Left lobe of liver (tissue), 2 donors: ENCODE measurements at regions not wholly inside any gene's neighbourhood (a gene's known extent, or its start where the extent isn't known, plus 50 kb on each side); places are given as distances from the start of the nearest gene placed in this dataset.
"Not testable (repeated sequence)": the region's sequence is repeated elsewhere in the genome, so short reads cannot be mapped to it uniquely, and the experiment has no call there.

ENCODE experiments used
- ATAC-seq: fragments of 200-7000 bp; cut with Tn5 transposase; one replicate; pipeline ENCODE4 v1.9.1; 2020; ENCODE audit warnings: mild to moderate bottlenecking, moderate library complexity
- DNase-seq: peaks from one replicate; pipeline ENCODE4 v3.0.0-alpha.2; 2020; ENCODE audit warnings: low spot score
- donor health status: DM: no; HTN: no; CAD: no; lungs with moderate emphysema.
- donor health status: DM: no; HTN: yes; CAD: no.

- DNase-seq (no peak), ATAC-seq (no peak)
These were observed 467.4 kb upstream of the ID4 start for GRCh38 chr6:19369785-19370184.

GRCh38 chr6:19370831-19371230 is 466.3 kb upstream of the ID4 start:
- ATAC-seq = no peak
- DNase-seq = no peak

- DNase-seq = no peak
- ATAC-seq = no peak
These were observed 461.6 kb upstream of the ID4 start for GRCh38 chr6:19375613-19376012.

GRCh38 chr6:19377722-19378121 is 459.4 kb upstream of the ID4 start:
- DNase-seq = no peak
- no peak for ATAC-seq

- no peak for ATAC-seq
- no peak for DNase-seq
These were observed 456.9 kb upstream of the ID4 start for GRCh38 chr6:19380293-19380692.

- no peak for DNase-seq
These were observed 454.5 kb upstream of the ID4 start for GRCh38 chr6:19382676-19383075.

GRCh38 chr6:19391926-19392325 is 445.2 kb upstream of the ID4 start:
- no peak for DNase-seq

More at GRCh38 chr6:19382676-19383075, 454.5 kb upstream of the ID4 start:
- ATAC-seq = no peak

GRCh38 chr6:19394051-19394450 is 443.1 kb upstream of the ID4 start:
- DNase-seq = no peak

More at GRCh38 chr6:19391926-19392325, 445.2 kb upstream of the ID4 start:
- ATAC-seq = no peak

GRCh38 chr6:19394687-19395086 is 442.5 kb upstream of the ID4 start:
- ATAC-seq (no peak), DNase-seq (no peak)

More at GRCh38 chr6:19394051-19394450, 443.1 kb upstream of the ID4 start:
- ATAC-seq = no peak

- DNase-seq (no peak), ATAC-seq (no peak)
These were observed 441.9 kb upstream of the ID4 start for GRCh38 chr6:19395316-19395715.

- ATAC-seq (no peak), DNase-seq (no peak)
These were observed 437.8 kb upstream of the ID4 start for GRCh38 chr6:19399406-19399805.

- DNase-seq, ATAC-seq: not testable (repeated sequence)
These were observed 432.3 kb upstream of the ID4 start for GRCh38 chr6:19404884-19405283.

GRCh38 chr6:19408331-19408730 is 428.8 kb upstream of the ID4 start:
- no peak for ATAC-seq

GRCh38 chr6:19410481-19410880 is 426.7 kb upstream of the ID4 start:
- no peak for ATAC-seq
- no peak for DNase-seq

More at GRCh38 chr6:19408331-19408730, 428.8 kb upstream of the ID4 start:
- DNase-seq = no peak

GRCh38 chr6:19413323-19413722 is 423.8 kb upstream of the ID4 start:
- DNase-seq (no peak), ATAC-seq (no peak)

- DNase-seq (no peak), ATAC-seq (no peak)
These were observed 421.4 kb upstream of the ID4 start for GRCh38 chr6:19415605-19416326.

- no peak for DNase-seq
- no peak for ATAC-seq
These were observed 420.4 kb upstream of the ID4 start for GRCh38 chr6:19416811-19417210.

- ATAC-seq = no peak
- DNase-seq = no peak
These were observed 419.5 kb upstream of the ID4 start for GRCh38 chr6:19417713-19418112.

GRCh38 chr6:19424853-19425252 is 412.3 kb upstream of the ID4 start:
- ATAC-seq = no peak
- DNase-seq = no peak

GRCh38 chr6:19427548-19427947 is 409.6 kb upstream of the ID4 start:
- ATAC-seq (no peak), DNase-seq (no peak)

GRCh38 chr6:19432966-19433498 is 404.1 kb upstream of the ID4 start:
- DNase-seq (no peak), ATAC-seq (no peak)

- DNase-seq = no peak
- no peak for ATAC-seq
These were observed 403.1 kb upstream of the ID4 start for GRCh38 chr6:19434065-19434464.

GRCh38 chr6:19435755-19436154 is 401.4 kb upstream of the ID4 start:
- no peak for ATAC-seq
- no peak for DNase-seq
